ENCODE measurements at regions not wholly inside any gene's neighbourhood (a gene's known extent, or its start where the extent isn't known, plus 50 kb on each side); places are given as distances from the start of the nearest gene placed in this dataset.

- H3K36me3 ChIP-seq (ENCODE audit: low read depth, low read length) = no peaks in the 10 kb centered on the region
- H4K20me1 ChIP-seq (ENCODE audit: low read length) = no peaks in the 10 kb centered on the region
- no peaks in the 10 kb centered on the region for H3F3A ChIP-seq (ENCODE audit: low read length, unreplicated experiment)
- no peaks in the 10 kb centered on the region for H3K9me2 ChIP-seq (replicated peaks; ENCODE audit: low read length)
- ChIA-PET CTCF (no interaction called here), POLR2A (ENCODE audit: unreplicated experiment) (no interaction called here)
- no peak overlapping the region for H3K4me2 ChIP-seq (ENCODE audit: low read length)
- H3K9ac ChIP-seq (ENCODE audit: low read length) = no peak overlapping the region
- no peaks in the 10 kb centered on the region for H3K79me2 ChIP-seq (ENCODE audit: low read length)
- no peaks in the 10 kb centered on the region for H3K9me3 ChIP-seq (ENCODE audit: low read length)
- intact Hi-C loops (cut with micrococcal nuclease) = no loop called here
- H3K27me3 ChIP-seq (ENCODE audit: low read length) = peaks cover 39% of the 10 kb centered on the region
- no peak overlapping the region for H2AFZ ChIP-seq (ENCODE audit: low read length)
- H3K27ac ChIP-seq (ENCODE audit: low read length) = no peak overlapping the region
- ATAC-seq = no peak
- H3K4me1 ChIP-seq (ENCODE audit: insufficient read depth, low read length) = no peaks in the 10 kb centered on the region
- no peak overlapping the region for H3K4me3 ChIP-seq (ENCODE audit: low read length)
- no TSS peak for BruUV-seq (replicated peaks)
- DNase-seq = no peak
- TF ChIP-seq CTCF (conservative IDR thresholded peaks at IDR 0.05; ENCODE audit: low read depth, low read length) (no peak), EZH2phosphoT487 (IDR thresholded peaks at IDR 0.05; ENCODE audit: borderline replicate concordance, low read length) (no peak), EZH2 (IDR thresholded peaks at IDR 0.05; ENCODE audit: low read length, unreplicated experiment) (no peak)
These were observed 769.2 kb upstream of the FAM98A start for GRCh38 chr2:34368304-34368703.

GRCh38 chr2:34365932-34366331 lies 766.8 kb upstream of the FAM98A start:
- no peaks in the 10 kb centered on the region for H3K4me1 ChIP-seq (ENCODE audit: insufficient read depth, low read length)
- DNase-seq (no peak), ATAC-seq (no peak)
- no peak for TF ChIP-seq EZH2phosphoT487 (IDR thresholded peaks at IDR 0.05; ENCODE audit: borderline replicate concordance, low read length)
- BruUV-seq (replicated peaks) = no TSS peak
- no peak overlapping the region for H2AFZ ChIP-seq (ENCODE audit: low read length)
- H4K20me1 ChIP-seq (ENCODE audit: low read length) = no peaks in the 10 kb centered on the region
- H3K27ac ChIP-seq (ENCODE audit: low read length) = no peak overlapping the region
- ChIA-PET POLR2A (ENCODE audit: unreplicated experiment) (no interaction called here), CTCF (no interaction called here)
- no peak overlapping the region for H3K4me2 ChIP-seq (ENCODE audit: low read length)
- H3K4me3 ChIP-seq (ENCODE audit: low read length) = no peak overlapping the region
- H3K79me2 ChIP-seq (ENCODE audit: low read length) = no peaks in the 10 kb centered on the region
- no peaks in the 10 kb centered on the region for H3K9me2 ChIP-seq (replicated peaks; ENCODE audit: low read length)
- H3F3A ChIP-seq (ENCODE audit: low read length, unreplicated experiment) = no peaks in the 10 kb centered on the region
- no peaks in the 10 kb centered on the region for H3K9me3 ChIP-seq (ENCODE audit: low read length)
- no peaks in the 10 kb centered on the region for H3K36me3 ChIP-seq (ENCODE audit: low read depth, low read length)
- intact Hi-C loops (cut with micrococcal nuclease) = no loop called here
- H3K9ac ChIP-seq (ENCODE audit: low read length) = no peak overlapping the region
- H3K27me3 ChIP-seq (ENCODE audit: low read length) = peaks cover 39% of the 10 kb centered on the region

GRCh38 chr2:34365512-34365911 lies 766.4 kb upstream of the FAM98A start:
- Histone ChIP-seq H3F3A (ENCODE audit: low read length, unreplicated experiment) (no peaks in the 10 kb centered on the region), H3K9ac (ENCODE audit: low read length) (no peak overlapping the region), H3K36me3 (ENCODE audit: low read depth, low read length) (no peaks in the 10 kb centered on the region), H3K9me2 (replicated peaks; ENCODE audit: low read length) (no peaks in the 10 kb centered on the region), H3K4me2 (ENCODE audit: low read length) (no peak overlapping the region), H3K4me3 (ENCODE audit: low read length) (no peak overlapping the region), H3K27ac (ENCODE audit: low read length) (no peak overlapping the region), H3K9me3 (ENCODE audit: low read length) (no peaks in the 10 kb centered on the region), H3K4me1 (ENCODE audit: insufficient read depth, low read length) (no peaks in the 10 kb centered on the region), H4K20me1 (ENCODE audit: low read length) (no peaks in the 10 kb centered on the region), H3K79me2 (ENCODE audit: low read length) (no peaks in the 10 kb centered on the region), H3K27me3 (ENCODE audit: low read length) (peaks cover 38% of the 10 kb centered on the region), H2AFZ (ENCODE audit: low read length) (no peak overlapping the region)
- ATAC-seq (no peak), DNase-seq (no peak)
- BruUV-seq (replicated peaks) = no TSS peak
- intact Hi-C loops (cut with micrococcal nuclease) = no loop called here
- ChIA-PET CTCF (no interaction called here), POLR2A (ENCODE audit: unreplicated experiment) (no interaction called here)
- TF ChIP-seq EZH2 (IDR thresholded peaks at IDR 0.05; ENCODE audit: low read length, unreplicated experiment) (no peak), EZH2phosphoT487 (IDR thresholded peaks at IDR 0.05; ENCODE audit: borderline replicate concordance, low read length) (no peak), CTCF (conservative IDR thresholded peaks at IDR 0.05; ENCODE audit: low read depth, low read length) (no peak)
